HL-60/S4 treated with phorbol 12-myristate 13-acetate at 8.2 ng/mL for 4 days and 3 days (cell line): ENCODE measurements at regions not wholly inside any gene's neighbourhood (a gene's known extent, or its start where the extent isn't known, plus 50 kb on each side); places are given as distances from the start of the nearest gene placed in this dataset.

Source experiments
- in situ Hi-C: fragments of 300-500 bp; cut with MboI; formaldehyde crosslinking; loops from 2 replicates; pipeline ENCODE4 v1.15.0; 2022; ENCODE audit warnings: low sequenced_read_pairs

DNA sequence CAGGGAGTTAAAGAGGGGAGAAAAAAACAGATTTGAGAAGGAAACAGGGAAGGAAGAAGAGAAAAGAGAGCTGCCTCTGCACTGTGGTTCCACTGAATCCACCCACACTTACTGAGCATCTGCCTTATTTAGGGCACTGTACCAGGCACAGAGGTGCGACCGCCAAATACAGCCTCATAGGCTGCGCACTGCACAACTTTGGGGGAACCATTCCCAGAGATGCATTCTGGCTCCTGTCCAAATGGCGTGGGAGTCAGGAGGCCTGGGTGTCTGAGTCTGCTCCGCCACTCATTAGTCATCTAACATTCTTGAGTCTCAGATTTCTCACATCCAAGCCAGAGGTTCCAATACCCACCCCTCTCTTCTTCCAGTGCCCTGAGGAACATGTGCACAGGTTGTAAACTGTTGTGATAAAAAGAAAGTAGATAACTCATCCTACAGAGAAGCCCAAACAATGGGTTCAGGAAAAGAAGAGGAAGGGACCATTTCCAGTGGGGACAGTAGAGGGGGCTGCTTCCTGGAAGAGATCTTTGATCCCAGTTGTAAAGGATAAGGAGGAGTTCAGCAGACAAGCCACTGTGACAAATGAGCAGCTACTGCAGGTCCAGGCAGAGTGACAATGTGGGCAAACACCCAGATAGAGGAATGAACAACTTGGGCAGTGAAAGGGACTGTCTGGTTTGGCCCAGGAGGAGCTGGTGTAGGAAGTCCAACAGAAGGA lies 254.6 kb downstream of the UACA start:
- in situ Hi-C loops = no loop called here

DNA sequence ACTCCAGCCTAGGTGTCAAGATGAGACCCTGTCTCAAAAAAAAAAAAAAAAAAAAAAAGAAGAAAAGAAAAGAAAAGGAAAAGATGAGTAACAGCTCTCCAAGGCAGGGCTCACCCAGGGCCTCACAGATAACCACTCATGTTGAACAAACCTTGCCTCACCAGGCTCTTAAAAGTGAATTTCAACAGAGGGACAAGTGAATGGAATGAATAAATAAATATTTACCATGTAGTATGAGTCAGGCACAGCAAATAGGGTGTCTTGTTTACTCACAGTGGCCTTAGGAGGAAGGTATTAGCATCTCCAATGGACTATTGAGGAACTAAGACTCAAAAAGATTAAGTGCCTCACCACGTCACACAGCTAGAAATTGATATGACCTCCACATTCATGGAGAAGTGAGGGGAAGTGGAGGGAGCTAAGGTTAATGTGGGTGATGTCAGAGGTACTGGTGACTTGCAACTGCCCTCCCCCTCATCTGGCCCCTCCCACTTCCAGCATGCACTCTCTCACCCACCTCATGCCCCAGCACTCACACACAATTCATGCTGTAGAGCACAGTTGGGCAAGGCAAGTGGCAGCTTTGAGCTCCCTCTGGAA lies 255.5 kb downstream of the UACA start:
- in situ Hi-C loops = no loop called here

- in situ Hi-C loops = no loop called here
These were observed 257.1 kb downstream of the UACA start for GRCh38 chr15:70505936-70506912.

DNA sequence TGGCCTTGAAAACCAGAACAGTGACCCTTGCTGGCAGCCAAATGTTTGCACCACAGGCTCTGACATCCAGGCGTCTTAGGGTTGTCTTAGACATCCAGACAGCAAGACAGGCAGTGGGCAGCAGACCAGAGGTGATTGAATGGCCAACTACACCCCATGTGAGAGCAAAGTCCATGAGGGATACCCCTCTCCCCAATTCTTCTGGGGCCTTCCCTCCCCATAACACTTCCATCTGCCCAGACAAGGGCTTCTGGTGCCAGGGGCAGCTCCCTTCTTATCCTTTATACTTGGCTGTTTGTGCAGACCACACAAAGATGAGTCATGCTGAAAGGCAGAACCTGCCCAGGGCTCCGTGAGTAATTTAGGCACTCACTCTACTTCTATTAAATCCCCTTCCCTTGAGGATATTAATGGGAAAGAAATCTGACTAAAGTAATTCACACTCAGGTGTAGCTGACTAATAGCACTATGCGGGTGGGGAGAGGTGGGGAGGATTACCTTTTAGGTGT lies 257.9 kb downstream of the UACA start:
- in situ Hi-C loops = no loop called here

- in situ Hi-C loops = no loop called here
These were observed 258.4 kb downstream of the UACA start for GRCh38 chr15:70504988-70505387.

GRCh38 chr15:70504299-70504951 lies 258.9 kb downstream of the UACA start:
- in situ Hi-C loops = no loop called here

DNA sequence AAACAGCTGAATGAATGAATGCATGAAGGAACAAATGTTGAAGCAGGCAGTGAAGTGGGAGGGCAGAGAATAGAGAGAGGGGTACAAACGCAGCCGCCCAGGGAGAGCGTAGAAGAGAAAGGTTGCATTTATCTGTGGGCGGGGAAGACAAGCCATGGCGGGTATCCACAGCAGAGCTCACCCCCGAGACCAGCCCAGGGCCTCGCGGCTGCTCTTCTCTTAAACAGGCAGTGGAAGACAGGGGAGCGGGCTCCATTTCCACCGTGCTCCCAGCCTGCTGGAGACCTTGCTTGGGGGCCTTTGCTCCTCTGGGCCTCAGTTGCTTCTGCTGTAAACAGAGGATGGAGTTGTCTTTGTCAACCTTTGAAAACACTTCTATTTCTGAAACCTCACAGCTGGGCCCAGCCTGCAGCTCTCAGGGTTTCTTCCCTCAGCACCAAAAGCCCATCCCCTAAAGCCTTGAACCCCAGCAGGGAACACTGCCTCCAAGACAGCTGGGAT lies 259.5 kb downstream of the UACA start:
- in situ Hi-C loops = no loop called here

DNA sequence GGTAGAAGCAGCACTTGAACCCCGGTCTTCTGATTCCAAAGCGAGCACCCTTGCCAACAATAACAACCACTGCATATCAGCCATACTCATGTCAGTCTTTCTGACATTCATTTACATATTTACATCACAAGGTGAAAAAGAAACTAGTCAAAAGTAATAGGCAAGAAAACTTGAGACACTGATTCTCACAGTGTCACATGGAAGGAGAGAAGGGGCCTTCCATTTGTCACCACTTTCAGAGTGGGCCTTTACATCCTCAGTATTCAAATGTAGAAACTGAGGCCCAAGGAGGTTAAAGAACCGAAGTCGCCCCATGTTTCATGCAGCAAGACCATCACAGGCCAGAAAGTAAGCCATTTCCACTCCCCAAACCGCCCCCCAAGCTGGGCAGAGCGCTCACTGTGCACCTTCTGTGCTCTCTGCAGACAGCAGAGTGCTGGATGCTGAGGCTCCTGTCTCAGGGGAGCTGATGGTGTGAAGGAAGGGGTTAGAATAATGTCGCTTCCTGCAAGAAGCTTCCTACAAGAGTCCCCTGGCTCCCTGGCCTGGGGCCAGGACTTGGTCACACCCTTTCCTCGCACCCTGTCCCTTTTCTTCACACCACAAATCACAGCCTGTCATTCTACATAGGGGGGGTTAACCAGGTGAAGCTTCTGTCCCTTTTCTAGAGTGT lies 260.1 kb downstream of the UACA start:
- in situ Hi-C loops = no loop called here

DNA sequence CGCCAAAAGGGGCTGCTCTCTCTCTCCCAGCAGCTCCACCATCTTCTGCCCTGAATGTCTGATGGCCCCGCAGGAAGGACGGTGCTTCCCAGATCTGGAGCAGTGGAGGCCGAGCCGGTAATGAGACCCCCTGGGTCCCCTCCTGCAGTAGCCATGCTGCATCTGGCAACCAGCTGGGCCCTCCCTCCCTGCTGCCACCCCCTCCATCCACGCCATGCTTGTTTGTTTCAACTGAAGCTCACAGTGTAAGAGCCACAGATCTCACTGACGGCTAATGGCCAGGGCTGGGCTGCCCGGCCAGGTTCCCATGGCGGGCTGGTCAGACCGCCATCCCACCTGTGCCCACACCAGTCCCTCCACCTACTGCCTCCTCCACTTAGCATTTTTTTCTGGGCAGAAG lies 260.8 kb downstream of the UACA start:
- in situ Hi-C loops = no loop called here

DNA sequence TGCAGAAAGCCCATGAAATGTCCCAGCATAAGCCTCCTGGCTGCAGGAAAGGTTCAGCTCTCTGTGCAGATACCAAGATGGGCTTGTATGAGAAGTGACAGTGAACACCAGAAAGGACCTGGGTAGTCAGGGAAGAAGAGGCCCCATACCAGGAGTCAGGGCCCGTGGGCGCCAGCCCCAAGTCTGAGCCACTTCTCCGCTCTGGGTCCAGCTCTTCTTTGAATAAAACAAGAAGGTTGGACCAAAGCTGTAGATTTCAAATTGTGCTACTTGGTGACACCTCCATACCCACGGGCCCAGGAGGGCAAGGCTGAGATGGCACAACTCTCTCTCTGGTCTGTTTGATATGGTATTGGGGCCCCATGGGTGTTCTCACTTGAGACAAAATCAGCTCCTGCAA lies 261.5 kb downstream of the UACA start:
- in situ Hi-C loops = no loop called here

DNA sequence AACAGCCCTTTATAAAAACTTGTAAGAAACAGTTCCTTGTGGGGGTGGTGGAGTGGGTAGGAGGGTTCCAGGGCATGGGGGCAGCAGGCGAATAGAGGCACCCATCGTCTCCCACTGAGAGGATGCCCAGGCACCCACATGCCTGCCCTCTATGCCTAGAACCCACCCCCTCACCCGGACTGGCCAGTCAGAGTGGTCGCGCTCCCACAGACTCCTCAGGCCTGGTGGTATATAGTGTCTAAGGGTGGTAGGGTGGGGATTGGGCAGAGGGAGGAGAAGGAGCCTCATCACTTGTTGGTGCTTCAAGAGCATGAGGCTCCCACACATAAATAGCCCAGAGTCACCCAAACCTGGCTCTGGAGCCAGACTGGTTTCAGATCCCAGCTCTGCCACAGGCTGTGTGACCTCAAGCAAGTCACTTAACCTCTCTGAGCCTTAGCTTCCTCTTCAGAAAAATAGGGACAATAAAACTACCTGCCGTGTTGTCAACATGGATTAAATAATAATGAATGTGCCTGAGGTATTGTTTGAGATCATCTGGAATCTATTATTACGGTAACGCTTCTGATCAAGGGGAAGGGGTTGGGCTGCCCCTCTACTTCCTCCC lies 262.1 kb downstream of the UACA start:
- in situ Hi-C loops = no loop called here

DNA sequence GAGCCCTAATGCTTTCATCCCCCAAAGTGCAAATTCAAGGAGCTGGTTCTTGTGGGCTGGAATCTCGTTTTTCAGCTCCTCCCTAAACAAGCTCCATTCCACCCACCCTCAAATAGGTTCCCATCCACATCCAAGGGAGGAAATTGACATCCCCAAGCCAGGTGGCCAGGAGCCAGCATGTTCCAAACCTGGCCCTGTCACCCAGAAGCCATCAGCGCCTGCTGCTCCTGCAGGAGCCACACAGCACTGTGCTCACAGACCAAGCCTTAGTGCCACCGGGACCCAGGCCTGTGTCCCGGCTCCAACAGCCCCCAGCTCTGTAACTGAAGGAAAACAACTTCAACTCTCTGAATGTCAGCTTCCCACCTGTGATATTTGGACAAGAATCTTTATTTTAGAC lies 263.6 kb downstream of the UACA start:
- in situ Hi-C loops = loop anchor here (25.0 kb wide), 2 partner anchors 412 to 1037 kb away; partner anchors contain the start of genes RPLP1 and TLE3

- in situ Hi-C loops = loop anchor here (25.0 kb wide), 2 partner anchors 411 to 1036 kb away; partner anchors contain the start of genes RPLP1 and TLE3
These were observed 265.2 kb downstream of the UACA start for GRCh38 chr15:70498096-70498626.

DNA sequence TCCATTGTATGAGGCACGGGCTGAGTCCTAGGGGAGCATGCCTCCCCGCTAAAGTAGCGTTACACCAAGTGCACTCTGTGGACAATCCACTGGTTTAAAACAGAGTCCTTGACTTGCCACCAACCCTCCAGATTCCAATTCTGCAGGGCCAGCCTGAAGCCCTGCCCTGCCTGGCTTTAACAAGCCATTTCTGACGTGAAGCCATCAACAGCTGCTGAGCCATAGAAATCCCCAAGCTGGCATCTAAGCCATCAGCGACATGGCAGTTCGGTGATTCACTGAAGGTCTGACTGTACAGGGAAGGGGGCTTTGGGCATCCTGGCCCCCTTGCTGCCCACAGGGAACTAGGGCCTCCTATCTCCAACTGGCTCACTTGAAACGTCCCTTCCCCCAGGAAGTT lies 265.7 kb downstream of the UACA start:
- in situ Hi-C loops = loop anchor here (25.0 kb wide), 2 partner anchors 410 to 1035 kb away; partner anchors contain the start of genes RPLP1 and TLE3

DNA sequence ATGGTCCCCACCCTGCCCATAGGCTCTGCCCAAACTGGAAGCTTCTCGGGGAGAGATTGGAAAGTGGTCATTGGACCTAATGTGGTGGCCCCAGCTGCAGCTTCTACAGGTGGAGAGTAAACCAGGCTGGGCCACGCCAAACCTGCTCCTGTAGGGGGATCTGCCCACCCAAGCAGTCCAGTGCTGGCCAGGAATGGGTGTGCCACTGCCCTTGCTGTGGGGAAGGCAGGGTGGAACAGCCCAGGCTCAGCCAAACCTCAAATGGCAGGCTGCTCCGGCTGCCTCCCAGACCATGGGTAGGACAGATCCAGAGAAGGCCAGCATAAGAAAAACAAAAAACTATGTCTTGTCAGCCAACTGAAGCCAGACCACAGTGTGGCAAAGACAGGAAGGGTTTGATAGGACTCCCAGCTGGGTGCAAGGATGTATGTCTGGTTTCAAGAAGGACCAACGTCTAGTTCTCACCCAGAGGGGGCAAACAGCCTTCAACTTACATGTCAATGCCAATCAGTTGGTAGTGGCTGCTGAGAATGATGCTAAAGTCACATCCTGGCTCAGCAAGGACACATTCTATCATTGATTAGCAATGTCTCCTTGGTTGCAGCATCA lies 267.3 kb downstream of the UACA start:
- in situ Hi-C loops = loop anchor here (25.0 kb wide), 2 partner anchors 409 to 1034 kb away; partner anchors contain the start of genes RPLP1 and TLE3

DNA sequence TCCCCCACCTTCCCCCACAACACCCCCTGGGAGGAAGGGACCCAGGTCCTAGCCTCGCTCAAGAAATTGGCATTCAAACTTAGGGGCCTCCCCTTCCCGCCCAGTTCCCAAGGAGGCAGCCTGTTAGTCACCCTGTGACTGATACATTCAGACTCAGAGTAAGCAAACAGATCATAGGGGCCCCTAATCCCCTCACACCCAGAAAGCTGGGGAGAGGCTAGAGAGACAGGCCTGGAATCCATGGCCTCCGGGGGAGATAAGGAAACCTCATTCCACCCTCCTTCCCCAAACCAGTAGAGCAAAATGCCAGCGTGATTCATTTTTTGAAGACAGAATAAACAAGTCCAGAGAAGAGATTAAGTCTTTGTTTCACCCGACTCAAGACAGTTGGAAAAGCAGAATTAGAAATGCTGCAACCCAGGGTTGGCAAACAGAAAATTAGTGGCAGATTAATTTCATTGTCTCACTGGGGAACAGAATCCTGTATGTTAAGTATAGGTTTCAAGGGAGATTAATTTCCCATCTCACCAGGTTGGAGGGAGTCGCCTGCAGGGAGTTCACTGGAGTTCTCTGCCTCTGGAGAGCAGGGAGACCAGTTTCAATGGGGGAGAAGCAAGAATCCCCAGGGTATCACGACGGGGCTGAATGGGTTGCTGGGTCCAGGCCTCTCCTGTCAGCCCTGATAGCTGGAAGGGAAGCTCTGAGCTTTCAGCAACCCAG lies 268.3 kb downstream of the UACA start:
- in situ Hi-C loops = loop anchor here (25.0 kb wide), 2 partner anchors 408 to 1033 kb away; partner anchors contain the start of genes RPLP1 and TLE3

- in situ Hi-C loops = loop anchor here (25.0 kb wide), 2 partner anchors 407 to 1032 kb away; partner anchors contain the start of genes RPLP1 and TLE3
These were observed 268.9 kb downstream of the UACA start for GRCh38 chr15:70494517-70494851.
